Gastroesophageal sphincter (tissue), 2 donors: ENCODE measurements at regions not wholly inside any gene's neighbourhood (a gene's known extent, or its start where the extent isn't known, plus 50 kb on each side); places are given as distances from the start of the nearest gene placed in this dataset.

Experiments used
- EP300 ChIP-seq: sonication (generic); formaldehyde crosslinking; IDR thresholded peaks from one replicate; pipeline ENCODE4 v1.6.1; 2017; ENCODE audit warnings: antibody characterized with exemption, mild to moderate bottlenecking
- POLR2A ChIP-seq, 2 donors: fragments of 450-650 bp; IDR thresholded peaks; one replicate each; pipeline ENCODE4 v1.6.1; 2017; ENCODE audit warnings: antibody characterized with exemption in 2 of 2, mild to moderate bottlenecking in 2 of 2, moderate library complexity in 1 of 2
- POLR2AphosphoS5 ChIP-seq: sonication (generic); formaldehyde crosslinking; IDR thresholded peaks from one replicate; pipeline ENCODE4 v1.6.1; 2017; ENCODE audit warnings: antibody characterized with exemption

GRCh38 chr9:78940121-78940855 is 631.5 kb upstream of the TLE4 start:
- TF ChIP-seq POLR2A (IDR thresholded peaks at IDR 0.05): no peak
- no peak for TF ChIP-seq EP300
- TF ChIP-seq POLR2AphosphoS5: no peak
